CD4-positive, alpha-beta T cell (primary cell): ENCODE measurements at regions not wholly inside any gene's neighbourhood (a gene's known extent, or its start where the extent isn't known, plus 50 kb on each side); places are given as distances from the start of the nearest gene placed in this dataset.

ENCODE experiments used
- ATAC-seq: fragments of 200-7000 bp; cut with Tn5 transposase; one replicate; pipeline ENCODE4 v1.10.0; 2022; ENCODE audit warnings: mild to moderate bottlenecking; ENCODE audit not compliant: poor library complexity
- CTCF ChIA-PET: fragments of 350-600 bp; sonication (Branson Sonifier 250); formaldehyde crosslinking; loops from one replicate; lab custom pipeline; 2021; ENCODE audit warnings: antibody characterized with exemption, inconsistent platforms; lab: Charles Lee
- POLR2A ChIA-PET: fragments of 350-600 bp; sonication (Branson Sonifier 250); formaldehyde crosslinking; loops from one replicate; lab custom pipeline; 2021; ENCODE audit warnings: antibody characterized with exemption, inconsistent platforms; lab: Charles Lee
- DNase-seq, 14 experiments: peaks; one replicate each; pipeline ENCODE4 v3.0.0-alpha.2; 2013 to 2020; ENCODE audit warnings: mixed read lengths in 2 of 14
- H3K27ac ChIP-seq, 2 donors: one replicate each; pipeline versions ENCODE4 v1.5.1 to v1.7.0; 2013; ENCODE audit warnings: low read length in 2 of 2, low read depth in 1 of 2, mild to moderate bottlenecking in 1 of 2
- H3K27me3 ChIP-seq, 2 experiments: 1 replicate in 1 of 2; 2 replicates in 1 of 2; pipeline versions ENCODE4 v1.6.1 to v1.7.0; 2013; ENCODE audit warnings: low read length in 2 of 2, control low read depth in 1 of 2, mild to moderate bottlenecking in 1 of 2, moderate library complexity in 1 of 2; ENCODE audit not compliant: insufficient read depth in 2 of 2, control insufficient read depth in 1 of 2
- H3K36me3 ChIP-seq: one replicate; pipeline ENCODE4 v1.6.1; 2013; ENCODE audit warnings: low read length, control low read depth; ENCODE audit not compliant: insufficient read depth
- H3K4me1 ChIP-seq: one replicate; pipeline ENCODE4 v1.6.1; 2013; ENCODE audit warnings: low read length, control low read depth; ENCODE audit not compliant: insufficient read depth
- H3K4me3 ChIP-seq: one replicate; pipeline ENCODE4 v1.5.1; 2013; ENCODE audit warnings: mild to moderate bottlenecking, low read length, moderate library complexity
- H3K9me3 ChIP-seq, 2 experiments: 1 replicate in 1 of 2; 2 replicates in 1 of 2; pipeline versions ENCODE4 v1.6.1 to v1.7.0; 2013; ENCODE audit warnings: low read length in 2 of 2, mild to moderate bottlenecking in 2 of 2, control low read depth in 1 of 2, moderate library complexity in 1 of 2; ENCODE audit not compliant: control insufficient read depth in 1 of 2, insufficient read depth in 1 of 2
- H3K27ac Mint-ChIP-seq: one replicate; pipeline ENCODE4 v1.8.0; 2020; ENCODE audit warnings: mixed read lengths
- H3K27me3 Mint-ChIP-seq: one replicate; pipeline ENCODE4 v1.8.0; 2021; ENCODE audit warnings: mixed read lengths
- H3K36me3 Mint-ChIP-seq: one replicate; pipeline ENCODE4 v1.8.0; 2021; ENCODE audit warnings: low read depth, mixed read lengths
- H3K4me1 Mint-ChIP-seq: one replicate; pipeline ENCODE4 v1.8.0; 2021; ENCODE audit warnings: low read depth, mixed read lengths
- H3K4me3 Mint-ChIP-seq: one replicate; pipeline ENCODE4 v1.8.0; 2020; ENCODE audit warnings: mild to moderate bottlenecking, mixed read lengths
- H3K9me3 Mint-ChIP-seq: one replicate; pipeline ENCODE4 v1.8.0; 2020; ENCODE audit warnings: mixed read lengths
- CTCF ChIP-seq: fragments of 200-600 bp; IDR thresholded peaks from one replicate; pipeline ENCODE4 v1.8.0; 2022; ENCODE audit warnings: antibody characterized with exemption, mild to moderate bottlenecking
- intact Hi-C, 2 experiments: fragments of 100-400 bp; cut with DNase I in 1 of 2; cut with micrococcal nuclease in 1 of 2; formaldehyde crosslinking; loops; one replicate each; pipeline versions ENCODE4 v1.15.1 to v1.9.0; 2023 to 2025; cut with DNase I, micrococcal nuclease

- no peak for ATAC-seq
- H3K27ac ChIP-seq: no peak overlapping the region
- no peaks in the 10 kb centered on the region for H3K36me3 Mint-ChIP-seq
- no peaks in the 10 kb centered on the region for H3K36me3 ChIP-seq
- H3K27ac Mint-ChIP-seq: no peak overlapping the region
- H3K27me3 Mint-ChIP-seq: no peaks in the 10 kb centered on the region
- DNase-seq: no peak
- no peaks in the 10 kb centered on the region for H3K4me1 Mint-ChIP-seq
- H3K9me3 Mint-ChIP-seq: no peaks in the 10 kb centered on the region
- ChIA-PET POLR2A (no interaction called here), CTCF (no interaction called here)
- TF ChIP-seq CTCF: no peak
- no peaks in the 10 kb centered on the region for H3K4me1 ChIP-seq
- no peaks in the 10 kb centered on the region for H3K9me3 ChIP-seq
- H3K27me3 ChIP-seq: no peaks in the 10 kb centered on the region
- intact Hi-C loops: no loop called here
- no peak overlapping the region for H3K4me3 ChIP-seq
- no peak overlapping the region for H3K4me3 Mint-ChIP-seq
These were observed 181.2 kb downstream of the NR4A2 start for GRCh38 chr2:156151351-156151750.

GRCh38 chr2:156147594-156148330, 184.8 kb downstream of the NR4A2 start:
- no peak overlapping the region for H3K27ac Mint-ChIP-seq
- no peaks in the 10 kb centered on the region for H3K27me3 Mint-ChIP-seq
- no peak for TF ChIP-seq CTCF
- no peak for ATAC-seq
- H3K36me3 Mint-ChIP-seq: no peaks in the 10 kb centered on the region
- DNase-seq: no peak
- H3K27me3 ChIP-seq: no peaks in the 10 kb centered on the region
- H3K27ac ChIP-seq: no peak overlapping the region
- H3K4me1 Mint-ChIP-seq: no peaks in the 10 kb centered on the region
- intact Hi-C loops: no loop called here
- H3K36me3 ChIP-seq: no peaks in the 10 kb centered on the region
- no peak overlapping the region for H3K4me3 Mint-ChIP-seq
- POLR2A ChIA-PET: no interaction called here
- H3K9me3 ChIP-seq: no peaks in the 10 kb centered on the region
- no peaks in the 10 kb centered on the region for H3K9me3 Mint-ChIP-seq
- no peak overlapping the region for H3K4me3 ChIP-seq
- CTCF ChIA-PET: interaction anchor here (0.8 kb wide), 1 partner anchor 11 kb away, joined by 3 read pairs; no protein-coding TSS in a partner anchor
- H3K4me1 ChIP-seq: no peaks in the 10 kb centered on the region

- DNase-seq (no peak), ATAC-seq (no peak)
- H3K4me1 Mint-ChIP-seq: no peaks in the 10 kb centered on the region
- Histone ChIP-seq H3K27ac (no peak overlapping the region), H3K4me3 (no peak overlapping the region), H3K36me3 (no peaks in the 10 kb centered on the region), H3K4me1 (no peaks in the 10 kb centered on the region), H3K27me3 (no peaks in the 10 kb centered on the region), H3K9me3 (no peaks in the 10 kb centered on the region)
- no peaks in the 10 kb centered on the region for H3K36me3 Mint-ChIP-seq
- no peak for TF ChIP-seq CTCF
- intact Hi-C loops: no loop called here
- ChIA-PET POLR2A (no interaction called here), CTCF (no interaction called here)
- H3K4me3 Mint-ChIP-seq: no peak overlapping the region
- H3K9me3 Mint-ChIP-seq: no peaks in the 10 kb centered on the region
- H3K27ac Mint-ChIP-seq: no peak overlapping the region
- H3K27me3 Mint-ChIP-seq: no peaks in the 10 kb centered on the region
These were observed 186.5 kb downstream of the NR4A2 start for GRCh38 chr2:156145976-156146375.
